ACC112 (cell line): ENCODE measurements at regions not wholly inside any gene's neighbourhood (a gene's known extent, or its start where the extent isn't known, plus 50 kb on each side); places are given as distances from the start of the nearest gene placed in this dataset.
A peak's percentile ranks its signal among the peaks of the same experiment; 100 is the strongest.

Experiments used
- H2AFZ ChIP-seq: fragments of 200-600 bp; sonication (generic); one replicate; pipeline ENCODE4 v1.6.0; 2017; ENCODE audit warnings: antibody characterized with exemption, low read length; ENCODE audit not compliant: unreplicated experiment
- H3K27ac ChIP-seq: fragments of 200-600 bp; sonication (generic); 2 replicates; pipeline ENCODE4 v1.5.1; 2014; ENCODE audit warnings: low read depth, mild to moderate bottlenecking, antibody characterized with exemption, low read length, moderate library complexity
- H3K27me3 ChIP-seq: fragments of 200-600 bp; sonication (generic); 2 replicates; pipeline ENCODE4 v1.6.1; 2014; ENCODE audit warnings: mild to moderate bottlenecking, antibody characterized with exemption, low read length, moderate library complexity, mixed read lengths; ENCODE audit not compliant: insufficient read depth
- H3K36me3 ChIP-seq: fragments of 200-600 bp; sonication (generic); 2 replicates; pipeline ENCODE4 v1.6.1; 2016; ENCODE audit warnings: mild to moderate bottlenecking, antibody characterized with exemption, low read length, moderate library complexity, mixed read lengths; ENCODE audit not compliant: insufficient read depth
- H3K4me1 ChIP-seq: fragments of 200-600 bp; sonication (generic); one replicate; pipeline ENCODE4 v1.6.1; 2016; ENCODE audit warnings: low read length, mixed read lengths; ENCODE audit not compliant: insufficient read depth, unreplicated experiment, control insufficient read depth
- H3K4me3 ChIP-seq: fragments of 200-600 bp; sonication (generic); 2 replicates; pipeline ENCODE4 v1.5.1; 2014; ENCODE audit warnings: mild to moderate bottlenecking, low read depth, low read length
- H3K79me2 ChIP-seq: fragments of 200-600 bp; sonication (generic); one replicate; pipeline ENCODE4 v1.6.0; 2016; ENCODE audit warnings: low read length; ENCODE audit not compliant: control insufficient read depth, unreplicated experiment, insufficient read depth

DNA sequence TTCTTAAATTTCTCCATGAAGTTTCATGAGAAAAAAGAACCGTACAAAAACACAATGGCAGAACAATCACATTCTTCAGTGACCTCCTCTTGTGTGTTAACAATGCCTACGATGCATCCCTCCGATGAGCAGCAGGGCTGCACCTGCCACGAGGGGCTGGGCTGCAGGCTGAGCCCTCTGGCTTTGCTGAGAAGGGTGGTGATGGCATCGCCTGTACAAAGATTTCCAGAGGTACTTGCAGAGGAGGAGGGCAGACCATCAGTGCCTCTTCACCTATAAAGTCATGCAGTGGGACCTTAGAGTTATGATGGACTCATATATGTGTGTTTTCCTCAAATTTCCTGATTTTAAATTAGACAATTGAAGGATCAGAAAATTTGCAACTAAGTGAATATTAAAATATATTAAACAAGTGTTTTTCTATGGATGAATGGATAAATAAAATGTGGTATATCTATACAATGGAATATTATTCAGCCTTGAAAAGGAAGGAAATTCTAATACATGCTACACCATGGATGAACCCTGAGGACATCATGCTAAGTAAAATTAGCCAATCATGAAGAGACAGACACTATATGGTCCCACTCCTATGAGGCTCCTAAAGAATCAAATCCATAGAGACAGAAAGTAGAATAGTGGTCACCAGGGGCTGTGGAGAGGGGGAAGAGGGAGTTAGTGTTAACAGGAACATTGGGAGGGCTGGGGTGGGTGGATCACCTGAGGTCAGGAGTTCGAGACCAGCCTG is 489.3 kb downstream of the SIPA1L2 start:
- Histone ChIP-seq H2AFZ (no peak overlapping the region), H3K36me3 (no peaks in the 10 kb centered on the region), H3K27ac (no peak overlapping the region), H3K4me3 (no peak overlapping the region), H3K4me1 (peaks cover 24% of the 10 kb centered on the region), H3K27me3 (no peaks in the 10 kb centered on the region), H3K79me2 (no peaks in the 10 kb centered on the region)

DNA sequence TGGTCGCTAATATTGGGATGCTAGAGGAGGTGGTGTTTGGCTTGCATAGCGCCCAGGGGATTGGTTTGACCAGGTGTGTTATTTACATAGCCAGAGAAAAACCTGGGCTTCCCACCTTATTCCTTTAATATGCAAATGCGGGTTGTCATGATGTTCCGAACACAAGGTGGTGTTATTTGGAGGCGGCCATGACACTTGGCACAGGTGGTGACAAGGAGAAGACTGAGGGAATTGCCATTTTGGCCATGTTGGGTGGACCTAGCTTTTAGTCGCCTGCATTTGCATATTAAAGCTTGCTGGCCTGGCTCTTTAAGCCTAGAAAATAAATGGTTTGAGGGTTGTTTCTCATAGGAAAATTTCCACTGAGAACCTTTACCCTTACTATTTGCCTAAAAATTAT is 490.5 kb downstream of the SIPA1L2 start:
- Histone ChIP-seq H3K4me1 (peaks cover 24% of the 10 kb centered on the region), H3K79me2 (no peaks in the 10 kb centered on the region), H3K27me3 (no peaks in the 10 kb centered on the region), H2AFZ (no peak overlapping the region), H3K27ac (no peak overlapping the region), H3K36me3 (no peaks in the 10 kb centered on the region), H3K4me3 (no peak overlapping the region)

GRCh38 chr1:232138044-232138443 is 491.9 kb downstream of the SIPA1L2 start:
- H3K27me3 ChIP-seq: no peaks in the 10 kb centered on the region
- no peak overlapping the region for H3K4me3 ChIP-seq
- H3K4me1 ChIP-seq: peaks cover 16% of the 10 kb centered on the region
- H3K27ac ChIP-seq: no peak overlapping the region
- H2AFZ ChIP-seq: no peak overlapping the region
- H3K79me2 ChIP-seq: no peaks in the 10 kb centered on the region
- H3K36me3 ChIP-seq: no peaks in the 10 kb centered on the region

DNA sequence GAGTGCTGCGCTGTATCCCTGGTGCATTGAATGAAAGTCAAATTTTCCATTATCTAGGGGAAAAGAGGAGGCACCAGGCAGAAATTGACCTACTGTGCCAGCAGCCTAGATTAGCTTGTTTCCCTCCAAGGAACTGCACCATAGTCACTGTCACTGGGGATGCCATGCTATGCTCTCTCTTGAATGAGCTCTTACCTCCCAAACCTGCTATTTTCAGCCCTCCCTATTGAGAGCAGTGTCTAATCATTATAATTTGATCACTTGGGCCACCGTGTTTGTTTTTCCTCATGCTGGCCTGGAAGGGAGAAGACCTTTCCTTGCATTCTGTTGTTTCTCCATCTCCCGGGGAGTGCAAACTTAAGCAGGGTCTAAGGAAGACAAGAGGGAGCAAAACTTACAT is 492.9 kb downstream of the SIPA1L2 start:
- no peak overlapping the region for H3K27ac ChIP-seq
- H3K79me2 ChIP-seq: no peaks in the 10 kb centered on the region
- no peaks in the 10 kb centered on the region for H3K36me3 ChIP-seq
- no peaks in the 10 kb centered on the region for H3K27me3 ChIP-seq
- no peak overlapping the region for H3K4me3 ChIP-seq
- H3K4me1 ChIP-seq: peaks cover 7% of the 10 kb centered on the region
- no peak overlapping the region for H2AFZ ChIP-seq

GRCh38 chr1:232136136-232136535 is 493.8 kb downstream of the SIPA1L2 start:
- Histone ChIP-seq H2AFZ (no peak overlapping the region), H3K4me3 (no peak overlapping the region), H3K27ac (no peak overlapping the region), H3K4me1 (no peaks in the 10 kb centered on the region), H3K36me3 (no peaks in the 10 kb centered on the region), H3K79me2 (no peaks in the 10 kb centered on the region), H3K27me3 (no peaks in the 10 kb centered on the region)

- no peaks in the 10 kb centered on the region for H3K4me1 ChIP-seq
These were observed 495.6 kb downstream of the SIPA1L2 start for GRCh38 chr1:232134365-232134764.

DNA sequence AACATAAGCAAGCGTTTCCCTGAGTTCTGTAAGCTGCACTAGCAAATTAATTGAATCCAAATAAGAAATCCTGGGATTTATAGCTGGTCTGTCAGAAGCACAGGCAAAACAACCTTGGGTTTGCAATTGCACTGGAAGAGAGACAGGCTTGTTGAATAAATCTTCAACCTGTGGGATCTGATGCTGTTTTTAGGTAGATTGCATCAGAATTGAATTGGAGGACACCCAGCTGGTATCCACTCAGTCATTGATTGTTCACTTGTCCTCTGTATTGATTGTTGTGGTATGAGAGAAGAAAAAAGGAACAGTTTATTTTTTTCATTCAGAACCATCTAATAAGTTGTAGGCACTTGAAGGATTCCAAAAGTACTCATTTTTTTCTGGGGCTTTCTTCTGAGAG is 497.4 kb downstream of the SIPA1L2 start:
- H3K27ac ChIP-seq: no peak overlapping the region
- H3K4me3 ChIP-seq: no peak overlapping the region
- H3K4me1 ChIP-seq: peaks cover 5% of the 10 kb centered on the region
- H2AFZ ChIP-seq: no peak overlapping the region
- no peaks in the 10 kb centered on the region for H3K79me2 ChIP-seq
- H3K27me3 ChIP-seq: no peaks in the 10 kb centered on the region
- no peaks in the 10 kb centered on the region for H3K36me3 ChIP-seq

More at GRCh38 chr1:232134365-232134764, 495.6 kb downstream of the SIPA1L2 start:
- Histone ChIP-seq H3K4me3 (no peak overlapping the region), H3K27ac (no peak overlapping the region), H3K27me3 (no peaks in the 10 kb centered on the region), H3K79me2 (no peaks in the 10 kb centered on the region), H3K36me3 (no peaks in the 10 kb centered on the region), H2AFZ (no peak overlapping the region)

DNA sequence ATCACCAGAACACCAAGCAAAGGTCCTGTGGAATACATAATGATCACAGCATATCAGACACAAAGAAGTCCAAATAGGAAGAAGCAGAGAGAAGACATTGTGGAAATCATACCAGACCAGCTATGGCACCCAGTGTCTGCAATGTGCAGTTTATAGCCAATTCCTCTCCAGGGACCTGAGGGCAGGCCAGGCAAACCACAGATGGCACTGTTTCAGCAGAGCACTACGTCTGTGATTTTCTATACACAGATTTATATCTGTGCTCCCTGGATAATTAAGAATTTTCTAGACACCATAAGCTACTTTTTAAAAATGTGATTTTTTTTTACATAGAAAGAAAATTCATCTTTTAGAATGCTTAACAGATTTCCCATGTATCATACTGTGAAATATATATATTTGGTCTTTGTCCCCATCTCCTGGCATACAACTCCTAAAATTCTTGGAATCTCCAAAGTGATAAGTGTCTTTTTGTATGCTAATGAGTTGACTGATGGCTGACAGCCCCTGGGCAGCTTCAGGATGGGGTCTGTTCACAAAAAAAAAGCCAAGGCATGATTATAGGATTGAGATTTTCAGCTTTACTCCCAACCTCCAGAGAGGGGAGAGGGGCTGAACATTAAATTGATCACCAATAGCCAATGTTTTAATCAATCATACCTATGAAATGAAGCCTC is 498.1 kb downstream of the SIPA1L2 start:
- Histone ChIP-seq H3K36me3 (no peaks in the 10 kb centered on the region), H2AFZ (no peak overlapping the region), H3K4me1 (peaks cover 12% of the 10 kb centered on the region), H3K27ac (no peak overlapping the region), H3K4me3 (no peak overlapping the region), H3K79me2 (no peaks in the 10 kb centered on the region), H3K27me3 (no peaks in the 10 kb centered on the region)

DNA sequence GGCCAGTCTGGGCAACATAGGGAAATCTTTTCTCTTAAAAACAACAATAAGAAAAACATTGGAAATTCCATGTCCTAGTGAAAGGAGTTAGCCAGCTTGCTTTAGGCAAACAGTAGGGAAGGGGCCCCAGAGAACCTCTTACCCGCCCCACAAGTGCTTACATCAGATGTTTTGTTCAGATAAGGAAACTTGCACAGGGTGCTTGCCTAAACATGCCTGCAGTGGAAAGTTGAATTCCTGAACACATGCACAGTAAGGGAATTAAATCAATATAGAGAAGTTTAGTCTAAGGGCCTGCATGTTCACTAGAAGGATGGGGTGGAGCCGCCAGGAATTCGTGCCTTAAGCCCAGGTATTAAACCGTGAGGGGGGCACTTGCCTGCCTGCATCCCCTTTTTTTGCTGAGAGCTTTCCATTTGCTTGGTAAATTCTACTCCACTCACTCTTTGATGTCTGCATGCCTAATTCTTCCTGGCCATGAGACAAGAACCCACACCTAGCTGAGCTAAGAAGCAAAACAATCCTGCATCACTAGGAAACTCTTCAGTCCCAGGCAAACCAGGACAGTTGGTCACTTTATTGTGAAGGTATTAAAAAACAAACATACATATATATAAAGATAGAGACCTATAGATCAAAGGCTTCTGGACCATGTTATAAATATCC is 499.0 kb downstream of the SIPA1L2 start:
- Histone ChIP-seq H3K36me3 (no peaks in the 10 kb centered on the region), H3K4me3 (no peak overlapping the region), H3K27me3 (no peaks in the 10 kb centered on the region), H3K27ac (no peak overlapping the region), H3K4me1 (peaks cover 17% of the 10 kb centered on the region), H2AFZ (no peak overlapping the region), H3K79me2 (no peaks in the 10 kb centered on the region)

DNA sequence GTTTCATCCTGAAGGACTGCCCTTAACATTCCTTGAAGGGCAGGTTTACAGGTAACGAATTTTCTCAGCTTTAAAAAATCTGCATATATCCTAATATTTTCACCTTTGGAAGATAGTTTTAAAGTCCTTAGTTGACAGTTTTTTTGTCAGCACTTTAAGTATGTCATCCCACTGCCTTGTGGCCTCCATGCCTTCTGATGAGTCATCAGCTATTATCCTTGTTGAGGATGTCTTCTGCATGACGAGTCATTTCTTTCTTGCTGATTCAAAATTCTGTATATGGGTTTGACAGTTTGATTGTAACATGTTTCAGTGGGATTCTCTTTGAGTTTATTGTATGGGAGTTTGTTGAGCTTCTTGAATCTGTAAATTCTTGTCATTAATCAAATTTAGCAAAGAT is 500.6 kb downstream of the DISC1 start:
- H3K36me3 ChIP-seq: no peaks in the 10 kb centered on the region
- H3K27ac ChIP-seq: peak overlapping the region; percentile 56

More for the DNA sequence above, 500.6 kb downstream of the DISC1 start:
- H3K4me1 ChIP-seq: peaks cover 27% of the 10 kb centered on the region
- no peaks in the 10 kb centered on the region for H3K79me2 ChIP-seq
- no peaks in the 10 kb centered on the region for H3K27me3 ChIP-seq
- H2AFZ ChIP-seq: no peak overlapping the region
- H3K4me3 ChIP-seq: no peak overlapping the region
